ENCODE measurements at regions not wholly inside any gene's neighbourhood (a gene's known extent, or its start where the extent isn't known, plus 50 kb on each side); places are given as distances from the start of the nearest gene placed in this dataset.

DNA sequence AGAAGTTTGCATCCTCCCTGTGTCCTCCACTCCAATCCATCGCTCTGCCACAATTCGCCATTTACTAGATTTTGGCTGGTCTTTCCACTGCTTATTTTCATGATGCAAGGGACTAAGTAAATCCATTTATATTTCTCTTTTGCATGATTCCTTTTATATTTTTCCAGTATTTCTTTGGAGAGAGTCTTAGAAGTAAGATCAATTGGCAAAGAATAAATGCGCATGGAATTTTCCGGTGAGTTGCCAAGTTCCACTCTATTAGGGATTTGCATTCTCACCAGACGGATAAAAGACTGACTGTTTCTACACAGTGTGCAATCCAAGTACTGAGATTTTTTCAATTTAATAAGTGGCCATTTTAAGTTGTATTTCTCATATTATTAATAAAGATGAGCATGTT lies 91.7 kb upstream of the PHACTR3 start:
- no peak for DNase-seq (ENCODE audit: low read depth)
- in situ Hi-C loops (cut with HindIII; ENCODE audit: low pct_unique_long_range_greater_than_20kb, low sequenced_read_pairs) = no loop called here

GRCh38 chr20:59514554-59514953 lies 89.8 kb upstream of the PHACTR3 start:
- in situ Hi-C loops (cut with HindIII; ENCODE audit: low pct_unique_long_range_greater_than_20kb, low sequenced_read_pairs) = no loop called here

GRCh38 chr20:59515013-59515905 lies 89.1 kb upstream of the PHACTR3 start:
- in situ Hi-C loops (cut with HindIII; ENCODE audit: low pct_unique_long_range_greater_than_20kb, low sequenced_read_pairs) = no loop called here
- peak; percentile 64 for DNase-seq (ENCODE audit: low read depth)

More at GRCh38 chr20:59514554-59514953, 89.8 kb upstream of the PHACTR3 start:
- no peak for DNase-seq (ENCODE audit: low read depth)

- in situ Hi-C loops (cut with HindIII; ENCODE audit: low pct_unique_long_range_greater_than_20kb, low sequenced_read_pairs) = no loop called here
- no peak for DNase-seq (ENCODE audit: low read depth)
These were observed 88.5 kb upstream of the PHACTR3 start for GRCh38 chr20:59515906-59516209.

DNA sequence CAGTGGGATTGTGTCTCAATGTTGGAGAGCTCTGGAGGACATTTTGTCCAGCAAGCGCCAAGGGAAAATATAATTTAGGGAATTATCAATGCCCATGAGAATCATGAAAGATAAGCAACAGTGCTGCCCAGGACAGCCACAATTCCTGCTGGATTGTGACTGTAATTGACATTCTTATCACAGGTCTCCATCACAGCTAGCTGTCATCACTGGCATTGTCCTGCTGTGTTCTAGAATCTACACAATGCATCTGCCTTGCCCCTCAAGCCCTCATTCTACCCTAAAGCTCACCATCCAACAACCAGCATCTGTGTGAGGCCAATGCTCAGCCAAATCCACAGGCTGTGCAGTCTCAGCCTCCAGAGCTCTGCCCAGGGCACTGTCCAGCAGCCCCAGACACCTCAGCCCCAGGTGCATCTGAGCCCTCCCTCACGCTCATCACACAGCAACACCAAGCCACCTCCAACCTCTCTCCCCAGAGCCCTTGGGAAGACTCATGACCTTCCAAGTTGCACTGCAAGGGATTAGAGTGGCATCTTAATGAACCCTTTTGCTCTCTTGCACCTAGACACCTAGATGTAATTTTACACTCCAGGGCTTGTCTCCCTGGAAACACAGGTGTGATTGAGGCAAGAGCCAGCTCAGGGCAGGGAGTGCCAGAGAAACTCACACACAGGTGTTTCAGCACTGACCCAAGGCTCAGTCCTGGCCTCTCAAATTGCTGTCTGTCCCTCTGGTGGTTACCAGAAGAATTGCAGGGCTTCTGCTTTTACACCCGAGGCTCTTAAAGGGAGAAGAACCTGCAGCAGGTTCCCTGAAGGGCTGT lies 85.2 kb upstream of the PHACTR3 start:
- DNase-seq (ENCODE audit: low read depth) = peak; percentile 64
- in situ Hi-C loops (cut with HindIII; ENCODE audit: low pct_unique_long_range_greater_than_20kb, low sequenced_read_pairs) = no loop called here

DNA sequence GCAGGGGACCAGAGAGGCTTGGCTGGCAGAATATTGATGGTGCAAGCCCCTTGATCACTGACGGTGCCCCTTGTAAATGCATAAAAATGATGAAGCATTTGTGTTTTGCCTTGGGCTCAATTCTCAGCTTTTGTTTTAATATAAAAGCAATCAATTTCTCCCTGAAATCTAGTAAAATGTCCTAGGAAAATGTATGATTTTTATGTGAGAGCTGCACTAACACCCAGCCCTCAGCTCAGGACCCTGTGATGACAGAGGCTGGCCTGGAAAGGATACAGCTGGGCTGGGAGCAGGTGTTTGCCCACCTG lies 84.7 kb upstream of the PHACTR3 start:
- DNase-seq (ENCODE audit: low read depth) = no peak
- in situ Hi-C loops (cut with HindIII; ENCODE audit: low pct_unique_long_range_greater_than_20kb, low sequenced_read_pairs) = no loop called here

DNA sequence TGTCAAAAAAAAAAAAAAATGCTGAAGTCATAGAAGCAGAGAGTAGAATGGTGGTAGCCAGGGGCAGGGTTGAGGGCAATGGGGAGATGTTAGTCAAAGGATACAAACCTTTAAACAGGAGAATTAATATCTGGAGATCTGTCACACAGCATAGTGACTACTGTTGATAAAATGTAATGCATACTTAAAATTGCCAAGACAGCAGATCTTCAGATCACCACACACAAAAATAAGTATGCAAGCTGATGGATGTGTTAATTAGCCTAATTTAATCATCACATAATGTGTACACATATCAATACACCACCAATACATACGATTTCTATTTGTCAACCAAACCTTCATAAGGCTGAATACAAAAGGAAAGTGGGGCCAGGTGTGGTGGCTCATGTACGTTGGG lies 83.5 kb upstream of the PHACTR3 start:
- DNase-seq (ENCODE audit: low read depth) = no peak
- in situ Hi-C loops (cut with HindIII; ENCODE audit: low pct_unique_long_range_greater_than_20kb, low sequenced_read_pairs) = no loop called here

DNA sequence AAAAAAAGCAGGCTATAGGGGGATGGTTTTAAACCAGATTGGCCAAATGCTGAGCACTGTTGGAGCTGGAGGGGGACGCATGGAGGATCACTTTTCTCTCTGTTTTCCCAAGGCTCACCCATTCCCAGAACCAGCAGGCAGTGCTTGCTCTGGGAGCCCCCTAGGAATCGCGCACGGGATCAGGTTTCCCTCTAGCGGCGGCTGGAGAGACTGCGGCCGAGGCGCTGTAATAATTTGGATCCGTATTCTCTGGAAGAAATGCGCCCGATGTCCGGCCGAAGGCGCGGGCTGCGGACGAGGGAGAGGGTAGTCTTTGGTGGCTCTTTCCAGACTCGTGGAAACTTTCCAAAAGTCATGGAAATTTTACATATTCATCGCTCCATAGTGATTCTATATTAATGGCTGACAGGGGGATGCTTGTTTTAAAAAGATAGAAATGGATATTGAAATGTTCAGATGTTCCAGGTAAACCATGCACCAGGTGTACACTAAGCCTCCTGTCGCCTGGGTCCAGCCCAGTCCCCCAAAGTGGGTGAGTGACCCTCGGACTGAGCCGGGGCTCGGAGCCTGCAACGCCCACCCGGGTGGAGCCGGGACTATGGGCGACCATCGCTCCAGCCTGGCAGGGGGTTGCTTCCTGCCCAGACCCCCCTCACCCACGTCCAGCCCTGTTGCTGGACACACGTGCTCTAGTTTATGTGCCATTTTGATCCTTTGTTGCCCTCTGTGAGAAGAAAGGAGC lies 78.7 kb upstream of the PHACTR3 start:
- peak; percentile 49 for DNase-seq (ENCODE audit: low read depth)
- in situ Hi-C loops (cut with HindIII; ENCODE audit: low pct_unique_long_range_greater_than_20kb, low sequenced_read_pairs) = no loop called here

GRCh38 chr20:59526242-59527225 lies 77.8 kb upstream of the PHACTR3 start:
- no peak for DNase-seq (ENCODE audit: low read depth)
- in situ Hi-C loops (cut with HindIII; ENCODE audit: low pct_unique_long_range_greater_than_20kb, low sequenced_read_pairs) = no loop called here

- in situ Hi-C loops (cut with HindIII; ENCODE audit: low pct_unique_long_range_greater_than_20kb, low sequenced_read_pairs) = no loop called here
- no peak for DNase-seq (ENCODE audit: low read depth)
These were observed 73.6 kb upstream of the PHACTR3 start for GRCh38 chr20:59530782-59531181.

- DNase-seq (ENCODE audit: low read depth) = no peak
- in situ Hi-C loops (cut with HindIII; ENCODE audit: low pct_unique_long_range_greater_than_20kb, low sequenced_read_pairs) = no loop called here
These were observed 66.3 kb upstream of the PHACTR3 start for GRCh38 chr20:59537991-59538390.

- in situ Hi-C loops (cut with HindIII; ENCODE audit: low pct_unique_long_range_greater_than_20kb, low sequenced_read_pairs) = no loop called here
- DNase-seq (ENCODE audit: low read depth) = no peak
These were observed 56.7 kb upstream of the PHACTR3 start for GRCh38 chr20:59547596-59547995.

Measured in Caki2 (cell line).